ENCODE measurements at regions not wholly inside any gene's neighbourhood (a gene's known extent, or its start where the extent isn't known, plus 50 kb on each side); places are given as distances from the start of the nearest gene placed in this dataset.

DNA sequence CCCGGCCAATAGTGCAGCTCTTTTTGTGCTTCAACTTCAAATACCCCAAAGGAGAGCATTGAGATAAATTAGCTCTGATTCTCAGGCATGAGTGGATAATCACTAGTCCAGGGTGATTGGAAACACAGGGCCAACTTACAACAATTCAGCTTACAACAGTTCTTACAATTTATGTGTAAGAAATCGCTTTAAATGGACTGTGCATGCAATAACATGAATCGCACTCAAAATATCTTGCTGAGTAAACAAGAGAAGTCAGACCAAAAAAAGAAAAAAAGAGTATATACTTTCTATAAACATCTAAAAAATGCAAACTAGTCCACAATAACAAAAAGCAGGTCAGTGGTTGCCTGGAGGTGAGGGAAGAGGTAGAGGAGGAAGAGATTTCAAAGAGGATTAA, 150.6 kb upstream of the EDIL3 start:
- no peaks in the 10 kb centered on the region for H3K79me2 ChIP-seq (ENCODE audit: control insufficient read depth, insufficient read depth, low read length)
- H3K27ac ChIP-seq (ENCODE audit: control insufficient read depth, insufficient read depth, low read length), result no peak overlapping the region
- no peaks in the 10 kb centered on the region for H3K9me1 ChIP-seq (ENCODE audit: control insufficient read depth, extremely low read depth, insufficient read depth, low read length)
- FAIRE-seq, result no peak
- dilution Hi-C loops (cut with MboI; ENCODE audit: extremely low pct_ligation_motif_present, low sequenced_read_pairs), result no loop called here
- H2AFZ ChIP-seq (ENCODE audit: control insufficient read depth, low read length), result no peak overlapping the region
- DNase-seq (ENCODE audit: low read depth, low spot score), result no peak
- TF ChIP-seq, protein P1, sequence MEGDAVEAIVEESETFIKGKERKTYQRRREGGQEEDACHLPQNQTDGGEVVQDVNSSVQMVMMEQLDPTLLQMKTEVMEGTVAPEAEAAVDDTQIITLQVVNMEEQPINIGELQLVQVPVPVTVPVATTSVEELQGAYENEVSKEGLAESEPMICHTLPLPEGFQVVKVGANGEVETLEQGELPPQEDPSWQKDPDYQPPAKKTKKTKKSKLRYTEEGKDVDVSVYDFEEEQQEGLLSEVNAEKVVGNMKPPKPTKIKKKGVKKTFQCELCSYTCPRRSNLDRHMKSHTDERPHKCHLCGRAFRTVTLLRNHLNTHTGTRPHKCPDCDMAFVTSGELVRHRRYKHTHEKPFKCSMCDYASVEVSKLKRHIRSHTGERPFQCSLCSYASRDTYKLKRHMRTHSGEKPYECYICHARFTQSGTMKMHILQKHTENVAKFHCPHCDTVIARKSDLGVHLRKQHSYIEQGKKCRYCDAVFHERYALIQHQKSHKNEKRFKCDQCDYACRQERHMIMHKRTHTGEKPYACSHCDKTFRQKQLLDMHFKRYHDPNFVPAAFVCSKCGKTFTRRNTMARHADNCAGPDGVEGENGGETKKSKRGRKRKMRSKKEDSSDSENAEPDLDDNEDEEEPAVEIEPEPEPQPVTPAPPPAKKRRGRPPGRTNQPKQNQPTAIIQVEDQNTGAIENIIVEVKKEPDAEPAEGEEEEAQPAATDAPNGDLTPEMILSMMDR (optimal IDR thresholded peaks at IDR 0.05 in 1 of 3, IDR thresholded peaks at IDR 0.05 in 1 of 3, conservative IDR thresholded peaks at IDR 0.05 in 1 of 3; ENCODE audit: extremely low read depth in 1 of 3, insufficient read depth in 2 of 3, low read length in 3 of 3), result no peak
- no peak for TF ChIP-seq EZH2 (IDR thresholded peaks at IDR 0.05; ENCODE audit: low read length)
- no peaks in the 10 kb centered on the region for H3K4me1 ChIP-seq (ENCODE audit: control insufficient read depth, extremely low read depth, insufficient read depth, low read length)
- no peak overlapping the region for H3K4me2 ChIP-seq (ENCODE audit: control insufficient read depth, extremely low read depth, insufficient read depth, low read depth, low read length)
- H3K9ac ChIP-seq (ENCODE audit: control insufficient read depth, extremely low read depth, insufficient read depth, low read length), result no peak overlapping the region
- no peaks in the 10 kb centered on the region for H3K27me3 ChIP-seq (ENCODE audit: control insufficient read depth, extremely low read depth, insufficient read depth, low read length)
- no peaks in the 10 kb centered on the region for H3K9me3 ChIP-seq (ENCODE audit: control insufficient read depth, low read depth, low read length)
- no peaks in the 10 kb centered on the region for H3K36me3 ChIP-seq (ENCODE audit: control insufficient read depth in 2 of 2, extremely low read depth in 1 of 2, insufficient read depth in 2 of 2, low read length in 2 of 2)
- no peak overlapping the region for H3K4me3 ChIP-seq (ENCODE audit: control insufficient read depth in 2 of 3, extremely low read depth in 1 of 3, insufficient read depth in 2 of 3, low read depth in 1 of 3, low read length in 3 of 3)
- H4K20me1 ChIP-seq (ENCODE audit: control insufficient read depth, extremely low read depth, insufficient read depth, low read length), result no peaks in the 10 kb centered on the region

DNA sequence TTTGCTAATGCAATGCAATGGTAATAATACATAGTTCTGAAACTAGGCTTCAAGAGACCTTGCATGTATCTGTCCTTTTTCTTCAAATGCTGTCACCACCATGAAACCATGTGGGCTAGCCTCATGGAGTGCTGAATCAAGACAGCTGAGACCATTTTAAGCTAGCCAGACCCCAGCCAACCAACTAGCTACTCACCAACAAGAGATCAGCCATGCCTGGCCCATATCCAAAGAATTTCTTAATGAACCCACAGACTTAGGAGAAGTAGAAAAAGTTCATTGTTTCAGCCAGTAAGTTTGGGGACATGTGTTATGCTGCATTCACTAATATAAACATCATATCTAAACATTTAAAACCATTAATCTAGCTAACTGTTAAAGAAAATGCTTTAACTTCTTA, 139.8 kb upstream of the EDIL3 start:
- Histone ChIP-seq H3K4me1 (ENCODE audit: control insufficient read depth, extremely low read depth, insufficient read depth, low read length) (no peaks in the 10 kb centered on the region), H3K9me3 (ENCODE audit: control insufficient read depth, low read depth, low read length) (no peaks in the 10 kb centered on the region), H3K79me2 (ENCODE audit: control insufficient read depth, insufficient read depth, low read length) (no peaks in the 10 kb centered on the region), H3K4me3 (ENCODE audit: control insufficient read depth in 2 of 3, extremely low read depth in 1 of 3, insufficient read depth in 2 of 3, low read depth in 1 of 3, low read length in 3 of 3) (no peak overlapping the region), H3K4me2 (ENCODE audit: control insufficient read depth, extremely low read depth, insufficient read depth, low read depth, low read length) (no peak overlapping the region), H4K20me1 (ENCODE audit: control insufficient read depth, extremely low read depth, insufficient read depth, low read length) (no peaks in the 10 kb centered on the region), H3K27me3 (ENCODE audit: control insufficient read depth, extremely low read depth, insufficient read depth, low read length) (no peaks in the 10 kb centered on the region), H3K9me1 (ENCODE audit: control insufficient read depth, extremely low read depth, insufficient read depth, low read length) (no peaks in the 10 kb centered on the region), H2AFZ (ENCODE audit: control insufficient read depth, low read length) (no peak overlapping the region), H3K9ac (ENCODE audit: control insufficient read depth, extremely low read depth, insufficient read depth, low read length) (no peak overlapping the region), H3K27ac (ENCODE audit: control insufficient read depth, insufficient read depth, low read length) (no peak overlapping the region), H3K36me3 (ENCODE audit: control insufficient read depth in 2 of 2, extremely low read depth in 1 of 2, insufficient read depth in 2 of 2, low read length in 2 of 2) (no peaks in the 10 kb centered on the region)
- DNase-seq (ENCODE audit: low read depth, low spot score), result no peak
- TF ChIP-seq, protein P1 (optimal IDR thresholded peaks at IDR 0.05 in 1 of 3, IDR thresholded peaks at IDR 0.05 in 1 of 3, conservative IDR thresholded peaks at IDR 0.05 in 1 of 3; ENCODE audit: extremely low read depth in 1 of 3, insufficient read depth in 2 of 3, low read length in 3 of 3), result no peak
- TF ChIP-seq EZH2 (IDR thresholded peaks at IDR 0.05; ENCODE audit: low read length), result no peak
- dilution Hi-C loops (cut with MboI; ENCODE audit: extremely low pct_ligation_motif_present, low sequenced_read_pairs), result no loop called here
- FAIRE-seq, result no peak
